ENCODE measurements at regions not wholly inside any gene's neighbourhood (a gene's known extent, or its start where the extent isn't known, plus 50 kb on each side); places are given as distances from the start of the nearest gene placed in this dataset.

DNA sequence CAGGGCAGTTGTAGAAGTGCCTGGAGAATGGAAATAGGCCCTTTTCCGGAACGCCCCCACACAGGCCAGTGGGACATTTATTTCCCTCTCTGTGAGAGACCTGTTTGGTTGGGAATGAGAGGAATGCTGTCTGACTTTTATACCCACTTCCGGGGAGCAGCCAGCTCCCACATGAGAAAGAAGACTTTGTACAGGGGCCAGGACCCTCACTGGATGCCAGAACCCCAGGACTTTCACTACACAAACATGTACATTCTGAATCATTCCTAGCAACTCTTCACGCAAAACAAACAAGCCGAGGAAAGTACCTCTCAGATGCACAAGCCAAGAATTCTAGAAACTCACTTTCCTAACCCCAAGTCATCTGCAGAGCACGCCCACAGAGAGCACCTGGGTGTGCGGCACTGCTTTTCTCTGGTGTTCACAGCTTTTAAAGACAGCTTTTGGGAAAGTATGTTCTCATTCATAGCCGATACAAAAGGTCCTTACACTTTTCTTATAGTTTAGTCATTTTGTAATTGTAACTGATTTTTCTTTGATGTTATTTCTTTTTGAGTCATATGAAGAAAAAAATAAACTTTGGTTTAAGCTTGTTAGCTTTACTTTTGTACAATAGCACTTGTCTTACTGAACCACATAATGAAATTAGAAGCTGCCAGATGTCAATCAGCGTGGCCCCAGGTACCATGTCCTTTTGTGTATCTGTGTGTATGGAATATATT is 856.1 kb upstream of the ID2 start:
- DNase-seq = no peak

GRCh38 chr2:7826656-7827055 is 855.2 kb upstream of the ID2 start:
- no peak for DNase-seq

- no peak for DNase-seq
These were observed 852.6 kb upstream of the ID2 start for GRCh38 chr2:7829241-7829640.

- DNase-seq = no peak
These were observed 851.2 kb upstream of the ID2 start for GRCh38 chr2:7830616-7831015.

DNA sequence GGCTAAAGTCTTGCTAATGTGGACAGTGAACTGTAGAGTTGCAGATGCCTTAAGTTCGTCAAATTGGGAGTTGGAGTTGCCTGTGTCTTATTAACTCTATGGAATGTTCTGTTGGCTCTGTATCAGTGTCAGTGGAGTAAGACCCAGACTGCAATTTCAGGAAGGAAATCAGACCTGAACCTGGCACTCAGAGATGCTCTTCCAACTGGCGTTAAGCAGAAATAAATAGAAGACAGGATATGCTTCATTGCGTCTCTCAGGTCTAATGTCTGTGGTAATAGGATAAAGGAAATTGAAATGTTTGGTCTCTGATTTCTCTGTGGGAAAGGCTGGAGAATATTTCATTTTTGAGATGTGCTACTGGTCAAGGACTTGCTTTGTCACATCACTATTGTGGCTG is 846.7 kb upstream of the ID2 start:
- no peak for DNase-seq

- DNase-seq = no peak
These were observed 845.9 kb upstream of the ID2 start for GRCh38 chr2:7835693-7836680.

- no peak for DNase-seq
These were observed 844.6 kb upstream of the ID2 start for GRCh38 chr2:7837237-7837760.

DNA sequence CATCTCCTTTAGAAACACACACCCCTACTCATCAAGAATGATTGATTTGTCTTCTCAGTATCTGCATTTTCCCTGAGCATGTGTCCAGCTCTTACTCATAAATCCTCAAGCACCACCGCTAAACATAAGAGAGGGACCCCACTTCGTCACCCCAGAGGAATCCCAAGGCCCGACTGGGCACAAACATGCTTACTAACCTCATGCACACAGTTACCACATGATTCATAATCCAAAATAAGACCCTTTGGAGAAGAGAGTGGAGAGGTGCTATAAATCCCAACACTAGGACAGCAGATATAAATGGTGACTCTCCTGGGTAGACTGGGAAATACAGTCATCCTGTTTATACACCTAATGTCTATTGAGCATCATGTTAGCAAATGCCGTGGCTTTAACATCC is 843.2 kb upstream of the ID2 start:
- no peak for DNase-seq

- DNase-seq = no peak
These were observed 841.0 kb upstream of the ID2 start for GRCh38 chr2:7840651-7841380.

- DNase-seq = no peak
These were observed 840.1 kb upstream of the ID2 start for GRCh38 chr2:7841751-7842150.

DNA sequence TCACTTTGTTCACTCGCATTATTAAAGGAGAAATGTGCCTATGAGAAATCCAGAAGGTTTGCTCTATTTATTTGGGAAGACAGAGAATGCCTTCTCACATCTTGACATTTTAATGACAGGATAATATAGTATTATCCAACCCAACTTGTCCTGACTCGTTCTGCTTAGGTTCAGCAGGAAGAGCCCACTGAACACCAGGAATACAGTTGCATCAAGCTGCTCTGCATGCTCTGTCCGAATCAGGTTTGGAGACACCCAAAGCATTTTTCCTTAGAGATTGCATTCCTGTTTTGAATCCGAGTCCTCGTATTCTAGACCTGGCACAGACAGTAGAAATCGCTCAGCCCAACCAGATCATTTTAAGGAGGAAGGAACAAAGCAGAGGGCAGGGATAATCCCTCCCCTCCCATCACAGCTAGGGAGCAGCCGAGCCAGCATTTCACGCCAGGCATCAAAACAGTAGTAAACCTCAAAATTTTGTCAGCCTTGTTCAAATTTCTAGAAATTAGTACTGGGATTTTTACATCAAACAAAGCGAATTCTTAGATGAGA is 837.4 kb upstream of the ID2 start:
- DNase-seq = no peak

DNA sequence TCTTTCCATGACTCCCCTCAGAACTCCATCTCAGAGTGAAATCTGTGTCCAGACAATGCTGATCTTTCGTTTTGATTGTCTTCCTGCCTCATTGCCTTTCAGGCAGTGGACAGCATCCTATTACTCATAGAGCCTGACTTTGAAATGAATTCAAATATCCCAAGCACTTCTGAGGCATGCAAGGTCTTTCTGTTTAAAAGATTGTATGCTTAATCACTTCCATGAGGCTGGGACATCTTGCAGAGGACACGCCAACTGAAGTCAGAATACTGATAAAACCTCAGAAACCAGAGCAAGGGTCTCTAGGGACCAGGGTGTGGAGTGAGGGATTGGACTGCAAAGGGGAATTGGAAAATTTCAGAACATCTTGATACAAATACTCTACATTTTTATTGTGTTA is 836.5 kb upstream of the ID2 start:
- no peak for DNase-seq

- no peak for DNase-seq
These were observed 835.2 kb upstream of the ID2 start for GRCh38 chr2:7846607-7847006.

- DNase-seq = no peak
These were observed 834.5 kb upstream of the ID2 start for GRCh38 chr2:7847321-7847720.

GRCh38 chr2:7849027-7849426 is 832.8 kb upstream of the ID2 start:
- DNase-seq = no peak

GRCh38 chr2:7849531-7849930 is 832.3 kb upstream of the ID2 start:
- no peak for DNase-seq

GRCh38 chr2:7852546-7852945 is 829.3 kb upstream of the ID2 start:
- no peak for DNase-seq

GRCh38 chr2:7857904-7858303 is 824.0 kb upstream of the ID2 start:
- DNase-seq = no peak

DNA sequence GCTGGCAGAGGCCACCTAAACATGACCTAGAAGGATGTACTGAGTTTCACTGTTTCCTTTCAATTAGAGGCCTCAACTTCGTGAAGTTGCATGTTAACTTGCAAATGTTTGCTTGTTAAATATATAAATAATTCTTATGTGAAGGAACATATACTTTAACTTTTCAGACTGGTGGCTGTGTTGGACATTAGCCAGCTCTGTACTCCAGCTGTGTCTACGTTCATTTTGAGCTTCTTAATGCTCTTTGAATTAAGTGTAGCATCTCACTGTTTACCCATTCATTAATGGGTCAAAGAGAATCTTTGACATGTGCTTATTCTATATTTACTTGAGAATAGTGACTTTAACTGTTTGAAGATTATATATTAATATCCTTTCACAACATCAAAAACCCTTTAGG is 823.2 kb upstream of the ID2 start:
- no peak for DNase-seq

GRCh38 chr2:7860693-7861092 is 821.2 kb upstream of the ID2 start:
- no peak for DNase-seq

GRCh38 chr2:7861910-7862702 is 819.8 kb upstream of the ID2 start:
- DNase-seq = no peak

GRCh38 chr2:7866104-7866503 is 815.8 kb upstream of the ID2 start:
- no peak for DNase-seq
